Duodenal mucosa (tissue), 2 donors: ENCODE measurements at regions not wholly inside any gene's neighbourhood (a gene's known extent, or its start where the extent isn't known, plus 50 kb on each side); places are given as distances from the start of the nearest gene placed in this dataset.

Source experiments
- H3K27ac ChIP-seq: one replicate; pipeline ENCODE4 v1.7.0; 2013; ENCODE audit warnings: low read depth, low read length
- H3K27me3 ChIP-seq, 2 donors: one replicate each; pipeline ENCODE4 v1.7.0; 2013; ENCODE audit warnings: low read length in 2 of 2, control low read depth in 1 of 2; ENCODE audit not compliant: insufficient read depth in 2 of 2, control insufficient read depth in 1 of 2
- H3K36me3 ChIP-seq, 2 donors: one replicate each; pipeline ENCODE4 v1.7.0; 2013; ENCODE audit warnings: low read length in 2 of 2, control low read depth in 1 of 2; ENCODE audit not compliant: insufficient read depth in 2 of 2, control insufficient read depth in 1 of 2
- H3K4me1 ChIP-seq, 2 donors: one replicate each; pipeline ENCODE4 v1.7.0; 2013; ENCODE audit warnings: low read length in 2 of 2, control low read depth in 1 of 2; ENCODE audit not compliant: insufficient read depth in 2 of 2, control insufficient read depth in 1 of 2
- H3K4me3 ChIP-seq, 2 donors: one replicate each; pipeline ENCODE4 v1.7.0; 2013; ENCODE audit warnings: low read length in 2 of 2, low read depth in 1 of 2
- H3K9ac ChIP-seq, 2 donors: one replicate each; pipeline ENCODE4 v1.7.0; 2013; ENCODE audit warnings: low read length in 2 of 2, low read depth in 1 of 2
- H3K9me3 ChIP-seq, 2 donors: one replicate each; pipeline ENCODE4 v1.7.0; 2013; ENCODE audit warnings: low read length in 2 of 2, control low read depth in 1 of 2; ENCODE audit not compliant: control insufficient read depth in 1 of 2

DNA sequence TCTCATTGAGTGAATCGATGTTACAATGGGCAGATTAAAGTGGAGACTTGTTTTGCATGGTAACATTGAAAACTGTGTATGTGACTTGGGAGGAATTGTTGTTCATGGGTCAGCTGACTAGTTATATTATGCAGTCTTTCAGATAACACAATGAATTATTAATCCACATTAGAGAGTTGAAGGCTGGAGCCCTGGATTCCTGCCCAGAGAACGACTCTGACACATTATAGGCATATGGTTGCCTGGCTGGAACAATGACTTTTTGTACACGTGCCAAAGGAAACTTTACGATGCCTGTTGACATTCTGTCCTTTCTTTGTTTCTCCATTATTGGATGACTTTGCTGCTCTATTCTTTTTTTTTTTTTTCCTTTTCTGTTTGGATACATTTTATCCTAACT is 52.3 kb upstream of the TMEM229A start:
- Histone ChIP-seq H3K27me3 (no peaks in the 10 kb centered on the region), H3K9ac (no peak overlapping the region), H3K27ac (no peak overlapping the region), H3K9me3 (no peaks in the 10 kb centered on the region), H3K4me3 (peak overlapping the region in 1 of 2 donors; percentile 41), H3K4me1 (peaks cover 5 to 22% of the 10 kb centered on the region in 2 donors), H3K36me3 (no peaks in the 10 kb centered on the region)

DNA sequence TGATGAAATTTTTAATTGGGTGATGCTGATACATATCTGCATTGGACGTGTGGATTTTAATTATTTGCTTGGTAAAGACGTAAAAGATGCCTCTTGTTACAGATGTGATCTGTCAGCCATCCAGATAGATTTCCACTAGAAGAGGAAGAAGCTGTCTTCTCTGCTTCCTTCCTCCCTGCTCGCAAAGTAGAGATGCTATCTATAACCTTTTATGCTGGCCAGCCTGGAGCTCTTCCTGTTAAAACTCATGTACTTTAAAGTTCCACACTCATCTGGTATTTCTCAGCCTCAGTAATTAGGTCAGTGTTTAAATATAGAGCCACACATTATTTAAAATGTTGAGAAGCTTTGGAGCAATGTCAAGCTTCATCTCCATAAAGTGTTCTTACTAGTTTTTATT is 51.2 kb upstream of the TMEM229A start:
- Histone ChIP-seq H3K27ac (no peak overlapping the region), H3K36me3 (no peaks in the 10 kb centered on the region)

More for the DNA sequence above, 51.2 kb upstream of the TMEM229A start:
- Histone ChIP-seq H3K4me3 (no peak overlapping the region), H3K27me3 (no peaks in the 10 kb centered on the region), H3K4me1 (peaks cover 5 to 22% of the 10 kb centered on the region in 2 donors), H3K9me3 (no peaks in the 10 kb centered on the region), H3K9ac (no peak overlapping the region)
